ENCODE measurements at regions not wholly inside any gene's neighbourhood (a gene's known extent, or its start where the extent isn't known, plus 50 kb on each side); places are given as distances from the start of the nearest gene placed in this dataset.

GRCh38 chr18:43735570-43735969, 458.3 kb upstream of the SYT4 start:
- no peaks in the 10 kb centered on the region for H3K27me3 ChIP-seq (ENCODE audit: insufficient read depth, low read depth)
- H4K20me1 ChIP-seq (ENCODE audit: insufficient read depth): no peaks in the 10 kb centered on the region
- H3K9ac ChIP-seq: no peak overlapping the region
- no peaks in the 10 kb centered on the region for H3K79me2 ChIP-seq (ENCODE audit: insufficient read depth, low read depth)
- H3K36me3 ChIP-seq (ENCODE audit: insufficient read depth): no peaks in the 10 kb centered on the region
- no peak overlapping the region for H3K27ac ChIP-seq
- H2AFZ ChIP-seq (ENCODE audit: low read depth): no peak overlapping the region
- no peak overlapping the region for H3K4me3 ChIP-seq (IDR thresholded peaks at IDR 0.05; ENCODE audit: insufficient read depth, low read depth, low read length)
- no peak overlapping the region for H3K4me2 ChIP-seq
- TF ChIP-seq CTCF (conservative IDR thresholded peaks at IDR 0.05; ENCODE audit: low read depth, low read length): no peak
- H3K4me1 ChIP-seq (ENCODE audit: low read depth, poor library complexity, severe bottlenecking): no peaks in the 10 kb centered on the region

- H4K20me1 ChIP-seq (ENCODE audit: insufficient read depth): no peaks in the 10 kb centered on the region
- no peak overlapping the region for H2AFZ ChIP-seq (ENCODE audit: low read depth)
- no peak for TF ChIP-seq CTCF (conservative IDR thresholded peaks at IDR 0.05; ENCODE audit: low read depth, low read length)
- H3K4me3 ChIP-seq (IDR thresholded peaks at IDR 0.05; ENCODE audit: insufficient read depth, low read depth, low read length): no peak overlapping the region
- no peaks in the 10 kb centered on the region for H3K36me3 ChIP-seq (ENCODE audit: insufficient read depth)
- no peak overlapping the region for H3K9ac ChIP-seq
- no peaks in the 10 kb centered on the region for H3K27me3 ChIP-seq (ENCODE audit: insufficient read depth, low read depth)
- no peak overlapping the region for H3K27ac ChIP-seq
- H3K4me2 ChIP-seq: no peak overlapping the region
- H3K79me2 ChIP-seq (ENCODE audit: insufficient read depth, low read depth): no peaks in the 10 kb centered on the region
- no peaks in the 10 kb centered on the region for H3K4me1 ChIP-seq (ENCODE audit: low read depth, poor library complexity, severe bottlenecking)
These were observed 467.9 kb upstream of the SYT4 start for GRCh38 chr18:43744960-43745745.

- Histone ChIP-seq H3K79me2 (ENCODE audit: insufficient read depth, low read depth) (no peaks in the 10 kb centered on the region), H3K4me1 (ENCODE audit: low read depth, poor library complexity, severe bottlenecking) (no peaks in the 10 kb centered on the region), H3K27ac (no peak overlapping the region), H4K20me1 (ENCODE audit: insufficient read depth) (no peaks in the 10 kb centered on the region), H3K9ac (no peak overlapping the region), H3K4me3 (IDR thresholded peaks at IDR 0.05; ENCODE audit: insufficient read depth, low read depth, low read length) (no peak overlapping the region), H3K36me3 (ENCODE audit: insufficient read depth) (no peaks in the 10 kb centered on the region), H3K27me3 (ENCODE audit: insufficient read depth, low read depth) (no peaks in the 10 kb centered on the region), H3K4me2 (no peak overlapping the region), H2AFZ (ENCODE audit: low read depth) (no peak overlapping the region)
- TF ChIP-seq CTCF (conservative IDR thresholded peaks at IDR 0.05; ENCODE audit: low read depth, low read length): no peak
These were observed 473.9 kb upstream of the SYT4 start for GRCh38 chr18:43751203-43751602.

GRCh38 chr18:43751835-43752234, 474.5 kb upstream of the SYT4 start:
- no peaks in the 10 kb centered on the region for H3K79me2 ChIP-seq (ENCODE audit: insufficient read depth, low read depth)
- H4K20me1 ChIP-seq (ENCODE audit: insufficient read depth): no peaks in the 10 kb centered on the region
- H3K27me3 ChIP-seq (ENCODE audit: insufficient read depth, low read depth): no peaks in the 10 kb centered on the region
- H3K9ac ChIP-seq: no peak overlapping the region
- H3K36me3 ChIP-seq (ENCODE audit: insufficient read depth): no peaks in the 10 kb centered on the region
- no peak overlapping the region for H3K4me2 ChIP-seq
- H3K4me1 ChIP-seq (ENCODE audit: low read depth, poor library complexity, severe bottlenecking): no peaks in the 10 kb centered on the region
- no peak overlapping the region for H3K4me3 ChIP-seq (IDR thresholded peaks at IDR 0.05; ENCODE audit: insufficient read depth, low read depth, low read length)
- TF ChIP-seq CTCF (conservative IDR thresholded peaks at IDR 0.05; ENCODE audit: low read depth, low read length): no peak
- no peak overlapping the region for H3K27ac ChIP-seq
- H2AFZ ChIP-seq (ENCODE audit: low read depth): no peak overlapping the region

All from KMS-11 (cell line).